Cardiac septum (tissue), 1 donor: ENCODE measurements at regions not wholly inside any gene's neighbourhood (a gene's known extent, or its start where the extent isn't known, plus 50 kb on each side); places are given as distances from the start of the nearest gene placed in this dataset.

ENCODE experiments used
- DNase-seq: peaks from one replicate; pipeline ENCODE4 v3.0.0-alpha.2; 2020; ENCODE audit warnings: low spot score
- intact Hi-C: fragments of 100-400 bp; cut with DNase I; formaldehyde crosslinking; loops from one replicate; pipeline ENCODE4 v1.14.0; 2022
- donor health status: DM: no; HTN: no; CAD: no.

- DNase-seq: no peak
- intact Hi-C loops: no loop called here
These were observed 317.5 kb upstream of the MPDZ start for GRCh38 chr9:13597004-13597403.

DNA sequence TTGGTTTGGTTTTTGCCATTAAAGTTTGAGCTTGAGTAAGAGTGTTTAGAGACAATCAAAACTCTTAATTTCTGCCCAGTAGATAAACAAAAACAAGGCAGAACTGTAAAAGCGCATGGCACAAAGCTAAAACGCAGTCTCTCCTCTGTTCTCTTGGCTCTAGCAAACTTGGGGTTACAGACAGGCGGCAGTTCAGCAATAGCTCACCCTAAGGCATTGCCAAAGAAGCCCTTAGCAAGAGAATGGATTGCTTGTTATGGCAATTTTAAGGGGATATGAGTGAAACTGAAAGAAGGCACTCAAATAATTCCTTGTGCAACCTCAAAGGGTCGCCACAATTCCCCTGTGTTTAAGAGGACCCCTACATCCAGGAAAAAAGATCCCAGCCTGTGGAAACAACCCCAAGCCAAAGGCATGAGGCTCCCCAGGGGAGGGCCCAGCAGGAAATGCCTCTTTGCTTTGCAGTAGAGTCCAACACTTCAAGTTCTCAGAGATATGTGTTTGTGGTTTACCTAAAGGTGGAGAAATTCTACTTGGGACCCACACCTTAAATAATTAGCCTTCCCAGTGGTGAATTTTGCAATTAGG lies 317.0 kb upstream of the MPDZ start:
- intact Hi-C loops: no loop called here
- DNase-seq: no peak

GRCh38 chr9:13590996-13591395 lies 311.5 kb upstream of the MPDZ start:
- DNase-seq: no peak
- intact Hi-C loops: no loop called here

- intact Hi-C loops: loop anchor here (5.0 kb wide), 1 partner anchor 733 kb away; no protein-coding TSS in a partner anchor
- DNase-seq: no peak
These were observed 309.7 kb upstream of the MPDZ start for GRCh38 chr9:13589034-13589737.

GRCh38 chr9:13588151-13589033 lies 308.9 kb upstream of the MPDZ start:
- no peak for DNase-seq
- intact Hi-C loops: loop anchor here (5.0 kb wide), 1 partner anchor 734 kb away; no protein-coding TSS in a partner anchor

DNA sequence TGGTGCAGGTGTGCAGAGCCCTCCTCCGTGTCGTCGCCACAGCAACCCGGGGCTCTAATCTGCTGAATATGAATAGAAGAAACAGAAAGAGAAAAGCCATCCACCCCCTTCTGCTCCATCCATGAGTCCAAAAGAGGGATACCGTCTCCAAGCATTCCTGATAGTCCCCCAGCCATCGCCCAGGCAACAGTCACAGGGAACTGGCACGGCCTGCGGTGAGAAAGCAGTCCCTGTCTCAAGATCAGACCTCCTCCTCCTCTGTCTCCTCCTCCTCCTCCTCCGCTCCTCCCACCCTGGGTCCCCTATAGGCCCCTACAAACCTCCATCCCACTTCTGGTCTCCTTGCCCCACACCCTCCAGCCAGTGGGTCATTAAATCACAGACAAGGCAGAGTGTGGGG lies 308.1 kb upstream of the MPDZ start:
- no peak for DNase-seq
- intact Hi-C loops: loop anchor here (5.0 kb wide), 1 partner anchor 735 kb away; no protein-coding TSS in a partner anchor

DNA sequence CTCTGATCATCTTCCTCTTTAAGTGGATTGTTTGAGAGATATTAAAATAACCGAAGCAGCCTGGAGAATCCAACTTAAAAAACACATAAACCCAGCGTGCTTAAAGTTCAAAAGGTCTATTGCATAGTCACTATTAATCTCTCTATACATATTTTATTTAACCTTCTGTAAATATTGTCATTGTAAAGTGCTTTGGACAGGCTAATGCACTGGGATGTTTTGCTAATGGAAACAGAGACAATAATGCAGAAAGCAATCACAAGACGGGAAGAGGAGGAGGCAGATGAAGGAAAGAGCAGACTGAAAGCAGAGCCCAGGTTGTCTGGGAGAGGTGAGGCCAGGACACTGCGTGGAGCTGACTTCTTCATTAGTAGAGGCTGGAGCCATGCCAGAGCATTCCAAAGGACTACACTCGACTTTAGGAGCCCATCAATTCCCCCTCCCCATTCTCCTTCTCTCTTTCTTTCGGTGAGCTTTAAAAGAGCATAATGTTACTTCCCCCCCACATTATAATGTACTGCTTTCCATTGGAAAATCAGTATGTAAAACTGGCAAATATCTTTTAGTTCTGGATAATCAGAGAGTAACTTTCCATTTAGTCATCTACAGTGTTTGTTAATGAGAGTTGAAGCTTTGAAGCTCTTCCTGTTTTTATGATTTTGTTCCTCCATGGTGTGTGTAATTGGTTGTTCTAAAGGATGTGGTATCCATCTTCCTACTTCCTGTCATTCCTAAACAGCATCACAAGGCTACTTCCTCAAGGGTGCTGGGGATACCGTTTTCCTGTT lies 307.3 kb upstream of the MPDZ start:
- no peak for DNase-seq
- intact Hi-C loops: loop anchor here (5.0 kb wide), 1 partner anchor 736 kb away; no protein-coding TSS in a partner anchor

DNA sequence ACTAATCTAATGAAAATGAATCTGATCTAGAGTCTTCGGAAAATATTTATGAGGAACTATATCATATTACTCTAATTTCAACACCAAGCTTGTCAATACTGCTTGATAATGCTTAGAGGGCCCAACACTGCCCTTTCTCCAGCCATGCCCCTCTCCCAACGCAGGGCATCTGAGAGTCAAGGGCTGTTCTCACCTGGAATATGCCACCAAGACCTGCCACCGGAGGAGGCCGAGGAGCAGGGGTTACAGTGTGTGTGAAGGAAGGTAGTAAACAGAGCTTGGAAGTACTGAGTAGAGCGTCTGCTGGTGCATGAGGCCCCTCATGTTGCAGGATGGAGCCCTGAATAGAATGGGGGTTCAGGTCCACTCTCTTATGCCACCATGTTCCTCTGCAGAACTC lies 301.3 kb upstream of the MPDZ start:
- intact Hi-C loops: no loop called here
- no peak for DNase-seq

DNA sequence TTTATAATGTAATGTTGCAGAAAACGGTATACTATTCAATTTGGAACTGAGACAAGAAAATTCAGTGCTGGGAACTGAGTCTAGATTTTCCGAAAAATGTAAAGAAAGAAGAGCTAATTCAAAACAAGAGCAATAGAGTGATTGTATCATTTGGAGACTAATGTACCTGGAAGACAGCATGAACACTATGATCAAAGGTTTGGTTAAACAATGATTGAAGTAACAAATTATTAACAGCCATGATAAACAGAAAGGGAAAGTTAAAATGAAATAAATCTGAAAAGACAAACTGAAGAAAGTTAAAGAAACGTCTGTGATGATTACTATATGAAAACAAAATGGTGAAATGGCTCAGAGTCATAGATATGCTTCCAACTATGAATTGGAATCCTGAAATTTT lies 300.6 kb upstream of the MPDZ start:
- DNase-seq: no peak
- intact Hi-C loops: no loop called here

DNA sequence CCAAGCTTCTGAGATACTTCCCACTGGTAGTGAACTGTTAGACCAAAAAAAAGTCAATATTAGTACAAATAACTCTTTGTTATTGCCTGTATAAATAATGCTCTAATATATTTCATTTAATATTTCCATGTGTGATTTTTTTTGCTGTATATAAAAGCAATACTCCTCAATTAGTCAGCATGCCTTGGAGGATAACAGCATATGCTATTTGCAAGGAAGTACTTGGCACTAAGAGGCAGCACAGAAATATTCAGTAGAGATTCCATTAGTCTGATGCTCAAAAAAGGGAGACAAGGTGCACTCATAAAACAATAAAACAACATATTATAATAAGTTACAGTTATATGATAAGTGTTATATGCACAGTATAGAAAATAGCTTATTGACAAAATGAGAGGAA lies 296.6 kb upstream of the MPDZ start:
- intact Hi-C loops: loop anchor here (10.0 kb wide), 1 partner anchor 779 kb away; no protein-coding TSS in a partner anchor
- DNase-seq: no peak

- no peak for DNase-seq
- intact Hi-C loops: loop anchor here (10.0 kb wide), 1 partner anchor 779 kb away; no protein-coding TSS in a partner anchor
These were observed 296.1 kb upstream of the MPDZ start for GRCh38 chr9:13575558-13575957.

GRCh38 chr9:13570068-13570974 lies 290.8 kb upstream of the MPDZ start:
- intact Hi-C loops: loop anchor here (10.0 kb wide), 1 partner anchor 784 kb away; no protein-coding TSS in a partner anchor
- DNase-seq: no peak

GRCh38 chr9:13569602-13570067 lies 290.1 kb upstream of the MPDZ start:
- DNase-seq: no peak
- intact Hi-C loops: loop anchor here (5.0 to 10.0 kb wide), 3 partner anchors 122 to 785 kb away; no protein-coding TSS in a partner anchor

- no peak for DNase-seq
- intact Hi-C loops: loop anchor here (5.0 to 10.0 kb wide), 2 partner anchors 122 to 214 kb away; no protein-coding TSS in a partner anchor
These were observed 289.5 kb upstream of the MPDZ start for GRCh38 chr9:13568841-13569601.

DNA sequence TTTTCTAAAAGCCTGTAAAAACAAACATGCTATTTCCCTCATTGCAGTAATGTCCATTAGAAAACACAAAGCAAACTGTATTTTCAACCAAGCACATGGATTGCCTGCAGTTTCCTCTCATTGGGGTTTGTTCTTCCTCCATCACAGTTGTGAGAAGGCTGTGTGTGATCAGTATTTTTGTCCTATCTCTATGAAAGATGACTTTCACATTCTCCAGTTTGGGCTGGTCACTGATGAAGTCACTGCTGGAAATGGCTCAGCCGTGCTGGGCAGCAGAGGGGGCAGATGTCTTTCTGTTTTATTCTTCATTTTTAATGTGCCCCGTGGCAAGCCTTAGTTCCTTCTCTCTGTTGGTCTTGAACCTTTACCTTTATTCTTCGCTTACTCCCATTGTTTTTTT lies 288.9 kb upstream of the MPDZ start:
- DNase-seq: no peak
- intact Hi-C loops: loop anchor here (5.0 to 10.0 kb wide), 2 partner anchors 121 to 214 kb away; no protein-coding TSS in a partner anchor

DNA sequence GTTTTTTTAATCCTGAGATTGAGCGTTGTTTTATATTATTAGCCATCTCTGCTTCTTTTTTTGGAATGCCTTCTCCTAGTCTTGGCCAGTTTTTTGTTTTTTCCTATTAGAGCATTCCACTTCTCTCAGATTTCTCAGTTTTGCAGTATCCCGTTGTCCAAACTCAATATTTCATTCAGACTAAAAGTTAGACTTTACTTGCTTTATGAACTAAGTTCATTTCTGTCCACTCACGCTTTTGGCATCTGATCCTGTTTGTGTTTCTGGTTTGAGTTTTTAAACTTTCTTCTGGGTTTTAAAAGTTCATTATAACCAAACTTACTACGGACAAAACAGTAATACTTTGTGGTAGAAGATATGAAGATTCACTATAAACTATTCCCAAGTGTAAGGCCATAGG lies 288.3 kb upstream of the MPDZ start:
- intact Hi-C loops: loop anchor here (5.0 to 10.0 kb wide), 2 partner anchors 121 to 213 kb away; no protein-coding TSS in a partner anchor
- DNase-seq: no peak

GRCh38 chr9:13557746-13558145 lies 278.3 kb upstream of the MPDZ start:
- DNase-seq: no peak
- intact Hi-C loops: no loop called here
